ENCODE measurements at regions not wholly inside any gene's neighbourhood (a gene's known extent, or its start where the extent isn't known, plus 50 kb on each side); places are given as distances from the start of the nearest gene placed in this dataset.

- no peak for TF ChIP-seq CTCF (IDR thresholded peaks at IDR 0.05)
These were observed 485.8 kb upstream of the PROK2 start for GRCh38 chr3:72270730-72271129.

GRCh38 chr3:72270072-72270681 is 485.2 kb upstream of the PROK2 start:
- no peak for TF ChIP-seq CTCF (IDR thresholded peaks at IDR 0.05)

GRCh38 chr3:72269475-72269874 is 484.5 kb upstream of the PROK2 start:
- no peak for TF ChIP-seq CTCF (IDR thresholded peaks at IDR 0.05)

- TF ChIP-seq CTCF (IDR thresholded peaks at IDR 0.05): no peak
These were observed 481.0 kb upstream of the PROK2 start for GRCh38 chr3:72266016-72266370.

GRCh38 chr3:72265256-72266015 is 480.5 kb upstream of the PROK2 start:
- TF ChIP-seq CTCF (IDR thresholded peaks at IDR 0.05): no peak; the same call in 1 of the 2 replicates

GRCh38 chr3:72263223-72263990 is 478.5 kb upstream of the PROK2 start:
- TF ChIP-seq CTCF (IDR thresholded peaks at IDR 0.05): no peak

- no peak for TF ChIP-seq CTCF (IDR thresholded peaks at IDR 0.05)
These were observed 477.8 kb upstream of the PROK2 start for GRCh38 chr3:72262736-72263135.
